ENCODE measurements at regions not wholly inside any gene's neighbourhood (a gene's known extent, or its start where the extent isn't known, plus 50 kb on each side); places are given as distances from the start of the nearest gene placed in this dataset.

- no peak for DNase-seq
Observed at GRCh38 chr11:122394313-122394712, 261.2 kb upstream of the UBASH3B start.

GRCh38 chr11:122393209-122393860 is 262.2 kb upstream of the UBASH3B start:
- no peak for DNase-seq

GRCh38 chr11:122392508-122392907 is 263.0 kb upstream of the UBASH3B start:
- DNase-seq = no peak

DNA sequence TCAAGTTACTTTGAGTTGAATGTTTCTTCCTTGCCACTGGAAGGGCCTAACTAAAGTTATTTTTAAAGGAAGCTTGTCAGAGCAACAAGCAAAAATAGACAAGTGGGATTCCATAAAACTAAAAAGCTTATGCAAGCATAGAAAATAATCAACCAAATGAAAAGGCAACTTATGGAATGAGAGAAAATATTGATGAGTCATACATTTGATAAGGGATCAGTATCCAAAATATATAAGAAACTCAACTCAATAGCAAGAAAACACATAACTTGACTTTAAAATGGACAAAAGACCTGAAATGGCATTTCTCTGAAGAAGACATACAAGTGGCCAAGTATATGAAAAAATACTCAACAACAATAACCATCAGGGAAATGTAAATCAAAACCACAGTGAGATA is 264.5 kb upstream of the UBASH3B start:
- DNase-seq = no peak

- no peak for DNase-seq
Observed at GRCh38 chr11:122383186-122383585, 267.2 kb upstream of the BLID start.

DNA sequence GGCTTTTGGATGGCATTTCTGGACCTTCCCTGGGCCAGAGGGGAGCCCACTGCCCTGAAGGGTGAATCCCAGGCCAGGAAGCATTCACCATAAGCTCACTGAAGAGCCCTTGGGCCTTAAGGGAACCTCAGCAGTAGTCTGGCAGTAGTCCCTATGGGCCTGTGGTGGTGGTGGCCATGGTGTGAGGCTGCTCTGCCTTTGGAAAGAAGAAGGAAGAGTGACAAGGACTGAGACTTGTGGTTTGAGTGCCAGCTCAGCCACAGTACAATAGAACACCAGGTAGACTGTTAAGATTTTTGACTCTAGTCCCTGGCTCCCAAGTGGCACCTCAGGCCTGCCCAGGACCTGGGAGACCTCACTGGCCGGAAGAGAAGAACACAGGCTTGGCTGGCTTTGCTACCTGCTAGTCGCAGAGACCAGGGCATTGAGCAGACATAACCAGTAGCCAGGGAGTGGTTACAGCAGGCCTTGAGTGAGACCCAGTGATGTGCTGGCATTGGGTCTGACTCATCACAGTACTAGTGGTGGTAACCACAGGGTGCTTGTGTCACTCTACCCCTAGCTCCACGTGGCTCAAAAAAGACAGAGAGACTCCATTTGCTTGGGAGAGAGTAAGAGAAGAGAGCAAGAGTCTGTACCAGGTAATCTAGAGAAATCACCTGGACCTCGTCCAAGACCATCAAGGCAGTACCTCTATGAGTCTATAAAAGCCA is 259.8 kb upstream of the BLID start:
- no peak for DNase-seq

DNA sequence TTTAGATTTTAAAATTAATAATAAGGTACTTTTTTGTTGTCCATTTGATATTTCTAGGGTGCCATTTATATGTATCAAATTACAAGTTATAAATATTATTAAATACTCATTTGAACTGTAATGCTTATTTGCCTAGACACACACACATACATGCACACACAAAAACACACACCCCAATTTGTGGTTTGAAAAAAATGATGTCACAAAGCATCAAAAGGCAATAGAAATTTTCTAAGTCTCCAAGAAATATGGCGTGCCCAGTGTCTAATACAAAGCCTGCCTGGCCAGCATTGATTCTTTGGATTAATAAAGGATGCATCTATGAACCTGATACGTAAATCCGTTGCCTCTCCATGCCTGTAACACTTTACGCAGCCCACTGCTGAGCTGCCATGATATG is 252.8 kb upstream of the BLID start:
- DNase-seq = no peak

- no peak for DNase-seq
Observed at GRCh38 chr11:122367809-122368231, 251.8 kb upstream of the BLID start.

- no peak for DNase-seq
Observed at GRCh38 chr11:122365610-122366360, 249.8 kb upstream of the BLID start.

DNA sequence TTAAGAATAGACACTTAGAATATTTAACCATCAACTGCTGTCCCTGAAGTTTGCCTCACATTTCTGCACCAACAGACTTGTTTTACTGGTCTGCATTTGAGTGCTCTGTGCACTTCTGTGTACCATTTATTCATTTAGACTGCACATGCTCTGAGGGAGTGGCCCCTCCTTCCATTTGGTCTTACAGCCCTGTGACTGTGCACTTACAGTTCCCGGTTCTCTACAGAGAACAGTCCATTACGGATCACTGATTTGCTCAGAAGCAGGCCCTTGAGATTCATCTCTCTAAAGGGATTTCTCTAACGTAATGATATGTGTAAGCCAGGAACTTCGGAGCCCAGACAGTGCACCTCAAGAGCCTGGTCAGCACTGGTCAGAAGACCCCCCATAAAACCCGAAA is 247.3 kb upstream of the BLID start:
- no peak for DNase-seq

GRCh38 chr11:122362381-122362780 is 246.4 kb upstream of the BLID start:
- no peak for DNase-seq

DNA sequence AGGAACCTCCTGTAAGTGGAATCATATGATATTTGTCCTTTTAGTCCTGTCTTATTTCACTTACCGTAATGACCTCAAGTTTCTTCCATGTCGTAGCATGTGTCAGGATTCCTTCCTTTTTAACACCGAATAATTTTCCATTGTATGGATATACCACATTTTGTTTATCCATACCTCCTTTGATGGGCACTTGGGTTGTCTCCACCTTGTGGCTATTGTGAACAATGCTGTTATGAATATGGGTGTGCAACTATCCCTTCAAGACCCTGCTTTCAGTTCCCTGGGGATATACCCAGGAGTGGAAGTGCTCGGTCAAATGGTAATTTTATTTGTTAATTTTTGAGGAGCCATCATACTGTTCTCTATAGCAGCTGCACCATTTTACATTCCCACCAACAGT is 244.9 kb upstream of the BLID start:
- DNase-seq = no peak

- DNase-seq = no peak
Observed at GRCh38 chr11:122359081-122359571, 243.1 kb upstream of the BLID start.

GRCh38 chr11:122358292-122358691 is 242.3 kb upstream of the BLID start:
- no peak for DNase-seq

DNA sequence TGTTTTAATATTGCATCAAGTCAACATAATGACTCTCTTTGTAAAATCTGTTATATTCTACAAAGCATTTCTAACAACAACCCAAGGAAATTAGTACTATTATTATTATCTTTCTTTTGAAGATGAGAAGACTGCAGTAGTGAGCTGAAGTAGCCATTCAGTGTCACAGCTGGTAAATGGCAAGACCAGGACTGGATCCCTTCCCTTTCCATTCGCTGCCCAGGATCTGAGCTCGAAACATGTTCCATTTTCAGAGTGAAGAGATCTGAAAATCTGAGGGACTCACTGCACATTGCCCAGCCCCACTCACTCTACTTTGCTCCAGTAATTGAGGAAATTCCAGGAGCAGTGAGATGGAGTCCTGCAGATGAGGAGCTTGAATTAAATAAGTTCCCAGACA is 240.0 kb upstream of the BLID start:
- no peak for DNase-seq

DNA sequence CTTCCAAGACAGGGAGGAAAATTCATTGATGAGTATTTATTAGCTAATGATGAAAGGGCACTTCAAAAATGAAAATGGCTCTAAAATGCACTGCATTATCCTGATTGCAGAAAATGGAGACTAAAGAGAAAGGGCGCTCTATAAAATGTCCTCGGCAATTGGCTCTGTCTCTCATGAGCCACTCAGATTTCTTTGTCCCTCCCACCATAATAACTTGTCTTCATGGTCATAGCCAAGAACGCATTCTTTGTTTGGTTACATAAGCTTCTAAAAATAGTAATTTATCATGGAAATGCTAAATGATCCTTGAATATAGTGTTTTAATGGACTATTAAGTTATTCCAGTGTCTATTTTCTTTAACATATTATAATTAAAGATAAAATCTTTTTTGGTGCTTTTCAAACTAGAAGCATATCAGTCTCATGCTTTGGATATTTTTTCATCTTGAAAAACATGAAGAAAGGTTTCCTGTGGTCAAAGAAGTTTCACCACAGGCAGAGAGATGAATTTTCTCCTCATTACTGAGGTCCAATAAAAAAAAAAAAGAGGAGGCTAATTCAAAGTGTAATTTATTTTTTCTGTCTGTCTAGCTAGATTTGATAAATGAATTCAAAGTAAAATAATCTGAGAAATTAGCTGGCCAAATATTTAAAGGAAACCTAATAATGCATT is 238.1 kb upstream of the BLID start:
- DNase-seq = no peak

DNA sequence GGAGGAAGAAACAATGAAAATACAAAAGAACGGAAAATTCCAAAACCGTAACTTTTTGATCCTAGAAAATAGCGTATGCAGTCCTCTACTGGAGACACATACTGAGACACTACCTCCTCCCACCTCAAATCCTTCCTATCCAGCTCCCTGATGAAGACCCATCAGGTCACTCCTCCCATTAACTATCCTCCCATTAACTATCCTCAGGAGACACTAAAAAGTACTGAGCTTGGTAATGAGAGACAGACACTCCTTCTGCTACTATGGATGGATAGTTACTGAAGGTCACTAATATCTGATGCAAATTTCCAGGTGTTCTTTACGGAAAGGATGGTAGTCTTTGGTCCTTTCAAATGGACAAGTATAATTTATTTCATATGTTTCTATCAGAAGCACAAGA is 237.5 kb upstream of the BLID start:
- no peak for DNase-seq

DNA sequence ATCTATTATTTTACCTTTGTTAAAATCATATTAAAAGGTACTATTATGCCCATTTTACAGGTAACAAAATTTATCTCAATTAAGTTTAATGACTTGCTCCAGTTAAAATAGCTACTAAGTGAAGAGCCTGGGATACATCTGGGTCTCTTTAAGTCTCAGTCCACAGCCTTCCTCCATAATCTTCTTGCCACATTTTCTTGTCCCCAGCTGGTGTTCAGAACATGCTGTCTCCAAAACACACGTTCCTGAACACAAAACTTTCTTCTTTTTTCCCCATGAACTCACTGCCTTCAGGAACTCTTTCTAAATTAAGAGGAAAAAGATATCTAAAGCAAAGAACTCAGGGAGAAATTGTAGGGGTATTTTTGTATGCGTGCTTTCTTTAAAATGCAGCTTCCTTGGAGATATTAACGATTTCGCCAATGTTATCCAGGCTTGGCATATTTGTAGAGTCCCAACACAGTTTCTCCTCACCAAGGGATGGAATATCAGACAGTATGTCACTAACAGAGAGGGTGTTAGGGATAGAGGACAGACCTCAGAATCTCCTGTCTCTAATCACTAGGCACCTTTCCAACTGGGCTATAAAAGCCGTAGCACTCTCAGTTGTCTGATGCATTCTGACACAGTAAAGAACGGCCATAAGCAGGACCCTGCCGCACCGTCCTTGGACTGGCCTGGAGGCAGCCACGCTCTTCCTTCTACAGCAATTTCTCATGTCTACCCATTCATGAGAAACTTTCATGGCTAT is 232.8 kb upstream of the BLID start:
- no peak for DNase-seq

DNA sequence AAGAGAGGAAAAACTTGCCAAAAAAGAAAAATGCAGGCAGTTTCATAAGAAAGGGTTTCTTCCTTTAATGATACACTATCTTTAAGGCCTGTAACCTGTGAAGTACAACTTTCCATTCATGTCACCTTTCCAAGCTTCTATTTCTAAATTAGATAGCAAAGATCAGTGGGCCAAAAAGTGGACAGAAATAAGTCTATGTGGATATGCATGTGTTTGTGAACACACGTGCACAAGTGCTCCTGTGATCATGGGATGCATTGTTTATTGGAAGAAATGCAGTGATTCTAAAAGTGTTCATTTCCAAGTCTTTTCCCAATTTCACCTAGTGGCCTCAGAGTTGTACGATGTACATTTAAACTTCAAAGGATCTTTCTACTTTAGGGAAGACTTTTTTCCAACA is 230.0 kb upstream of the BLID start:
- DNase-seq = no peak

GRCh38 chr11:122345586-122345985 is 229.6 kb upstream of the BLID start:
- DNase-seq = no peak

DNA sequence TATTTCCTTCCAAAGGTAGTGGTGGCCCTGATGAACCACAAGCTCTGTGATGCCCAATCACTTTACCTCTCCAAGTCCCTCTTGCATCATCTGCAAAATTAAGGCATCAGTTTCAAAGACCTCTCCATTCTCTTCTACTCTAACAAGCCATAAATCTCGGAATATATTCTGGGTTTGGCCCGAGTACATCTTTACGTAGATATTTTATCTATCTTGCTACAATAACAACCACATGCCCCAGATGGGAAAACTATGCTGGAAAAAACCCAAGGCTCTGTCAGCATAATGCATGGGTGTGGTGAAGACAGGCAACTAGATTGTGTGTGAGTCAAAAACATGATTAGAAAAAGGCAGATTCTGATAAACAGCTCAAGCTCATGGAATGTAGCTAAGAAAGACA is 228.2 kb upstream of the BLID start:
- peak in 1 of 2 experiments; percentile 7 for DNase-seq

- no peak for DNase-seq
Observed at GRCh38 chr11:122343210-122343609, 227.2 kb upstream of the BLID start.
